Karpas-422 (cell line): ENCODE measurements at regions not wholly inside any gene's neighbourhood (a gene's known extent, or its start where the extent isn't known, plus 50 kb on each side); places are given as distances from the start of the nearest gene placed in this dataset. TPM values are rescaled to one million over a fixed set of nuclear protein-coding genes. Genes with fewer than 3 reads are reported as not detected.

Experiments used
- DNase-seq: peaks from one replicate; pipeline ENCODE4 v3.0.0-alpha.2; 2015
- H2AFZ ChIP-seq: fragments of 200-600 bp; sonication (generic); 2 replicates; pipeline ENCODE4 v1.6.1; 2014; ENCODE audit warnings: antibody characterized with exemption, low read length, mixed read lengths
- H3K27ac ChIP-seq: fragments of 200-600 bp; sonication (generic); 2 replicates; pipeline ENCODE4 v1.5.1; 2014; ENCODE audit warnings: mild to moderate bottlenecking, low read length, moderate library complexity
- H3K27me3 ChIP-seq: fragments of 200-600 bp; sonication (generic); 2 replicates; pipeline ENCODE4 v1.6.1; 2014; ENCODE audit warnings: low read length, mixed read lengths
- H3K36me3 ChIP-seq: fragments of 200-600 bp; sonication (generic); 2 replicates; pipeline ENCODE4 v1.6.1; 2014; ENCODE audit warnings: low read length, mixed read lengths; ENCODE audit not compliant: insufficient read depth
- H3K4me1 ChIP-seq: fragments of 200-600 bp; sonication (generic); 2 replicates; pipeline ENCODE4 v1.6.1; 2014; ENCODE audit warnings: mild to moderate bottlenecking, low read length, mixed read lengths
- H3K4me2 ChIP-seq: fragments of 200-600 bp; sonication (generic); 2 replicates; pipeline ENCODE4 v1.6.1; 2014; ENCODE audit warnings: low read length, low read depth, mild to moderate bottlenecking; ENCODE audit not compliant: poor library complexity, severe bottlenecking
- H3K4me3 ChIP-seq: fragments of 200-600 bp; sonication (generic); 2 replicates; pipeline ENCODE4 v1.5.1; 2014; ENCODE audit warnings: mild to moderate bottlenecking, antibody characterized with exemption, low read length, mixed read lengths
- H3K79me2 ChIP-seq: fragments of 200-600 bp; sonication (generic); 2 replicates; pipeline ENCODE4 v1.6.1; 2014; ENCODE audit warnings: mild to moderate bottlenecking, low read length, mixed read lengths
- H3K9ac ChIP-seq: fragments of 200-600 bp; sonication (generic); 2 replicates; pipeline ENCODE4 v1.6.0; 2014; ENCODE audit warnings: low read length
- H3K9me2 ChIP-seq: fragments of 200-600 bp; sonication (generic), shearing (Covaris generic); replicated peaks from 2 replicates; pipeline ENCODE4 v1.6.0; 2014; ENCODE audit warnings: mild to moderate bottlenecking, low read length, moderate library complexity; ENCODE audit not compliant: insufficient read depth
- H3K9me3 ChIP-seq: fragments of 300-700, 200-600 bp; sonication (generic); 2 replicates; pipeline ENCODE4 v1.6.1; 2014; ENCODE audit warnings: low read length, mixed read lengths
- H4K20me1 ChIP-seq: fragments of 200-600 bp; sonication (generic); 2 replicates; pipeline ENCODE4 v1.6.1; 2014; ENCODE audit warnings: mild to moderate bottlenecking, antibody characterized with exemption, low read length, low read depth; ENCODE audit not compliant: insufficient read depth
- small RNA-seq: library from RNA; depleted of rRNA; stranded (forward); fragments of <200 nt; gene quantifications from one replicate; pipeline ENCODE3, GENCODE V24; 2014

GRCh38 chr10:52865213-52865612 lies 92.6 kb upstream of the MBL2 start:
- H3K27me3 ChIP-seq: no peaks in the 10 kb centered on the region
- no peaks in the 10 kb centered on the region for H3K79me2 ChIP-seq
- DNase-seq: no peak
- H3K4me1 ChIP-seq: no peaks in the 10 kb centered on the region
- H3K4me2 ChIP-seq: no peak overlapping the region
- H2AFZ ChIP-seq: no peak overlapping the region
- no peak overlapping the region for H3K9ac ChIP-seq
- H4K20me1 ChIP-seq: no peaks in the 10 kb centered on the region
- no peaks in the 10 kb centered on the region for H3K36me3 ChIP-seq
- no peak overlapping the region for H3K4me3 ChIP-seq
- H3K27ac ChIP-seq: no peak overlapping the region
- no peaks in the 10 kb centered on the region for H3K9me2 ChIP-seq
- H3K9me3 ChIP-seq: peaks cover 9% of the 10 kb centered on the region

GRCh38 chr10:52864201-52865106 lies 91.9 kb upstream of the MBL2 start:
- H3K36me3 ChIP-seq: no peaks in the 10 kb centered on the region
- H3K27me3 ChIP-seq: no peaks in the 10 kb centered on the region
- H3K9me2 ChIP-seq: no peaks in the 10 kb centered on the region
- H3K4me2 ChIP-seq: no peak overlapping the region
- H4K20me1 ChIP-seq: no peaks in the 10 kb centered on the region
- no peak overlapping the region for H2AFZ ChIP-seq
- no peak overlapping the region for H3K9ac ChIP-seq
- H3K79me2 ChIP-seq: no peaks in the 10 kb centered on the region
- H3K4me1 ChIP-seq: no peaks in the 10 kb centered on the region
- H3K4me3 ChIP-seq: no peak overlapping the region
- no peak for DNase-seq
- peaks cover 7% of the 10 kb centered on the region for H3K9me3 ChIP-seq
- no peak overlapping the region for H3K27ac ChIP-seq

- no peak overlapping the region for H3K4me2 ChIP-seq
Observed at GRCh38 chr10:52858722-52859121, 86.1 kb upstream of the MBL2 start.

GRCh38 chr10:52855546-52856325 lies 83.2 kb upstream of the MBL2 start:
- no peaks in the 10 kb centered on the region for H3K79me2 ChIP-seq
- no peaks in the 10 kb centered on the region for H3K4me1 ChIP-seq
- H3K27ac ChIP-seq: no peak overlapping the region
- no peak for DNase-seq
- H3K4me3 ChIP-seq: no peak overlapping the region
- peaks cover 9% of the 10 kb centered on the region for H3K9me3 ChIP-seq
- no peak overlapping the region for H3K9ac ChIP-seq
- no peak overlapping the region for H3K4me2 ChIP-seq
- no peaks in the 10 kb centered on the region for H3K36me3 ChIP-seq
- no peaks in the 10 kb centered on the region for H3K27me3 ChIP-seq
- no peaks in the 10 kb centered on the region for H3K9me2 ChIP-seq
- no peak overlapping the region for H2AFZ ChIP-seq
- H4K20me1 ChIP-seq: no peaks in the 10 kb centered on the region

More at GRCh38 chr10:52858722-52859121, 86.1 kb upstream of the MBL2 start:
- H3K27ac ChIP-seq: no peak overlapping the region
- no peak overlapping the region for H2AFZ ChIP-seq
- H3K9me3 ChIP-seq: peaks cover 6% of the 10 kb centered on the region
- H3K9ac ChIP-seq: no peak overlapping the region
- H3K27me3 ChIP-seq: no peaks in the 10 kb centered on the region
- DNase-seq: no peak
- no peaks in the 10 kb centered on the region for H3K4me1 ChIP-seq
- H3K4me3 ChIP-seq: no peak overlapping the region
- H3K9me2 ChIP-seq: no peaks in the 10 kb centered on the region
- H3K36me3 ChIP-seq: no peaks in the 10 kb centered on the region
- H4K20me1 ChIP-seq: no peaks in the 10 kb centered on the region
- no peaks in the 10 kb centered on the region for H3K79me2 ChIP-seq

- H3K36me3 ChIP-seq: no peaks in the 10 kb centered on the region
- H3K4me2 ChIP-seq: no peak overlapping the region
- H3K9ac ChIP-seq: no peak overlapping the region
- no peak overlapping the region for H3K4me3 ChIP-seq
- peaks cover 14% of the 10 kb centered on the region for H3K9me3 ChIP-seq
- no peaks in the 10 kb centered on the region for H3K4me1 ChIP-seq
- H3K27ac ChIP-seq: no peak overlapping the region
- no peaks in the 10 kb centered on the region for H4K20me1 ChIP-seq
- H3K9me2 ChIP-seq: no peaks in the 10 kb centered on the region
- DNase-seq: no peak
- no peaks in the 10 kb centered on the region for H3K79me2 ChIP-seq
- H3K27me3 ChIP-seq: no peaks in the 10 kb centered on the region
- H2AFZ ChIP-seq: no peak overlapping the region
Observed at GRCh38 chr10:52853704-52854103, 81.1 kb upstream of the MBL2 start.

GRCh38 chr10:52836816-52837215 lies 64.2 kb upstream of the MBL2 start:
- Histone ChIP-seq H3K9me2 (no peaks in the 10 kb centered on the region), H2AFZ (no peak overlapping the region), H3K9me3 (peaks cover 15% of the 10 kb centered on the region), H3K27ac (no peak overlapping the region), H3K4me3 (no peak overlapping the region), H3K36me3 (no peaks in the 10 kb centered on the region), H3K79me2 (no peaks in the 10 kb centered on the region), H4K20me1 (no peaks in the 10 kb centered on the region), H3K27me3 (no peaks in the 10 kb centered on the region), H3K4me2 (no peak overlapping the region), H3K4me1 (no peaks in the 10 kb centered on the region), H3K9ac (no peak overlapping the region)
- DNase-seq: no peak

Small RNAs in the stretch of these regions (small RNA-seq; reads per million reads assigned to genes)
- gene RF00019 (not detected), gene RNA5SP318 (not detected), gene SNRPEP8 (not detected)
